Astrocyte (in vitro differentiated cells and primary cell): ENCODE measurements at regions not wholly inside any gene's neighbourhood (a gene's known extent, or its start where the extent isn't known, plus 50 kb on each side); places are given as distances from the start of the nearest gene placed in this dataset.

ENCODE experiments used
- DNase-seq: peaks from one replicate; pipeline ENCODE4 v3.0.0-alpha.2; 2010; ENCODE audit warnings: low read depth
- FAIRE-seq: peaks from 2 replicates; lab custom pipeline; 2011; peaks lifted over from hg19 to GRCh38; lab: Jason Lieb, UNC
- H2AFZ ChIP-seq: 2 replicates; pipeline ENCODE4 v1.6.0; 2012; ENCODE audit warnings: low read depth, low read length, inconsistent platforms
- H3K27ac ChIP-seq: 2 replicates; pipeline ENCODE4 v1.5.1; 2011; ENCODE audit warnings: low read depth, low read length, inconsistent platforms
- H3K27me3 ChIP-seq: 2 replicates; pipeline ENCODE4 v1.6.0; 2011; ENCODE audit warnings: low read length, inconsistent platforms; ENCODE audit not compliant: insufficient read depth
- H3K36me3 ChIP-seq: 2 replicates; pipeline ENCODE4 v1.5.1; 2011; ENCODE audit warnings: low read length, inconsistent platforms; ENCODE audit not compliant: insufficient read depth
- H3K4me1 ChIP-seq: 2 replicates; pipeline ENCODE4 v1.5.1; 2011; ENCODE audit warnings: low read length, inconsistent platforms; ENCODE audit not compliant: insufficient read depth
- H3K4me2 ChIP-seq: 2 replicates; pipeline ENCODE4 v1.6.0; 2012; ENCODE audit warnings: low read length, inconsistent platforms
- H3K4me3 ChIP-seq: 2 replicates; pipeline ENCODE4 v1.5.1; 2011; ENCODE audit warnings: low read depth, mild to moderate bottlenecking, low read length, inconsistent platforms; ENCODE audit not compliant: insufficient read depth
- H3K79me2 ChIP-seq: 2 replicates; pipeline ENCODE4 v1.6.0; 2012; ENCODE audit warnings: mild to moderate bottlenecking, low read length, inconsistent platforms; ENCODE audit not compliant: insufficient read depth
- H3K9ac ChIP-seq: 2 replicates; pipeline ENCODE4 v1.6.0; 2012; ENCODE audit warnings: mild to moderate bottlenecking, low read length, inconsistent platforms
- H3K9me3 ChIP-seq: 2 replicates; pipeline ENCODE4 v1.5.1; 2012; ENCODE audit warnings: low read depth, mild to moderate bottlenecking, low read length, inconsistent platforms; ENCODE audit not compliant: insufficient read depth
- H4K20me1 ChIP-seq: 2 replicates; pipeline ENCODE4 v1.6.0; 2012; ENCODE audit warnings: low read length, inconsistent platforms; ENCODE audit not compliant: insufficient read depth
- H3K27ac Mint-ChIP-seq: one replicate; pipeline ENCODE4 v1.8.0; 2021; ENCODE audit warnings: mild to moderate bottlenecking, mixed read lengths; ENCODE audit not compliant: unreplicated experiment
- H3K27me3 Mint-ChIP-seq: one replicate; pipeline ENCODE4 v1.8.0; 2021; ENCODE audit warnings: low read depth, mixed read lengths; ENCODE audit not compliant: unreplicated experiment
- H3K36me3 Mint-ChIP-seq: one replicate; pipeline ENCODE4 v1.8.0; 2021; ENCODE audit warnings: low read depth, mixed read lengths; ENCODE audit not compliant: unreplicated experiment
- H3K4me1 Mint-ChIP-seq: one replicate; pipeline ENCODE4 v1.8.0; 2021; ENCODE audit warnings: low read depth, mixed read lengths; ENCODE audit not compliant: unreplicated experiment
- H3K4me3 Mint-ChIP-seq: one replicate; pipeline ENCODE4 v1.8.0; 2021; ENCODE audit warnings: mild to moderate bottlenecking, moderate library complexity, mixed read lengths; ENCODE audit not compliant: unreplicated experiment
- H3K9me3 Mint-ChIP-seq: one replicate; pipeline ENCODE4 v1.8.0; 2021; ENCODE audit warnings: mild to moderate bottlenecking, mixed read lengths; ENCODE audit not compliant: unreplicated experiment
- CTCF ChIP-seq: IDR thresholded peaks from 2 replicates; pipeline ENCODE4 v1.5.1; 2011; ENCODE audit warnings: low read depth, mild to moderate bottlenecking, inconsistent platforms, low read length, moderate library complexity; ENCODE audit not compliant: insufficient read depth
- EZH2 ChIP-seq: IDR thresholded peaks from 2 replicates; pipeline ENCODE4 v1.6.1; 2012; ENCODE audit warnings: mild to moderate bottlenecking, low read length, inconsistent platforms; ENCODE audit not compliant: insufficient read depth

- Histone ChIP-seq H3K4me1 (no peaks in the 10 kb centered on the region), H2AFZ (no peak overlapping the region), H3K4me3 (no peak overlapping the region), H3K4me2 (no peak overlapping the region), H3K27ac (no peak overlapping the region), H3K79me2 (no peaks in the 10 kb centered on the region), H3K9me3 (peaks cover 4% of the 10 kb centered on the region), H3K27me3 (no peaks in the 10 kb centered on the region), H3K36me3 (no peaks in the 10 kb centered on the region), H4K20me1 (no peaks in the 10 kb centered on the region), H3K9ac (no peak overlapping the region)
- H3K4me1 Mint-ChIP-seq, result no peaks in the 10 kb centered on the region
- no peaks in the 10 kb centered on the region for H3K9me3 Mint-ChIP-seq
- H3K27ac Mint-ChIP-seq, result no peak overlapping the region
- no peak for TF ChIP-seq CTCF
- TF ChIP-seq EZH2, result no peak
- no peaks in the 10 kb centered on the region for H3K27me3 Mint-ChIP-seq
- no peaks in the 10 kb centered on the region for H3K36me3 Mint-ChIP-seq
- H3K4me3 Mint-ChIP-seq, result no peak overlapping the region
- DNase-seq (no peak), FAIRE-seq (no peak)
Measured at GRCh38 chr5:162558120-162558519, 490.5 kb downstream of the GABRG2 start.

GRCh38 chr5:162567644-162568043, 500.1 kb downstream of the GABRG2 start:
- Mint-ChIP-seq H3K36me3 (no peaks in the 10 kb centered on the region), H3K4me1 (no peaks in the 10 kb centered on the region), H3K9me3 (no peaks in the 10 kb centered on the region), H3K27ac (no peak overlapping the region), H3K27me3 (peaks cover 7% of the 10 kb centered on the region), H3K4me3 (no peak overlapping the region)
- Histone ChIP-seq H3K9me3 (peaks cover 4% of the 10 kb centered on the region), H2AFZ (no peak overlapping the region), H3K27ac (no peak overlapping the region), H3K9ac (no peak overlapping the region), H3K36me3 (no peaks in the 10 kb centered on the region), H3K4me2 (no peak overlapping the region), H3K4me3 (no peak overlapping the region), H3K4me1 (no peaks in the 10 kb centered on the region), H3K27me3 (no peaks in the 10 kb centered on the region), H4K20me1 (no peaks in the 10 kb centered on the region), H3K79me2 (no peaks in the 10 kb centered on the region)
- no peak for TF ChIP-seq CTCF
- TF ChIP-seq EZH2, result no peak
- FAIRE-seq (no peak), DNase-seq (no peak)

GRCh38 chr5:162573758-162574157, 506.2 kb downstream of the GABRG2 start:
- no peak for DNase-seq

More at GRCh38 chr5:162573758-162574157, 506.2 kb downstream of the GABRG2 start:
- no peak overlapping the region for H3K4me2 ChIP-seq
- H3K9ac ChIP-seq, result no peak overlapping the region
- H3K27me3 Mint-ChIP-seq, result no peaks in the 10 kb centered on the region
- no peak for FAIRE-seq
- H3K9me3 ChIP-seq, result no peaks in the 10 kb centered on the region
- H3K4me1 ChIP-seq, result no peaks in the 10 kb centered on the region
- no peaks in the 10 kb centered on the region for H3K79me2 ChIP-seq
- no peaks in the 10 kb centered on the region for H3K36me3 ChIP-seq
- H3K27me3 ChIP-seq, result no peaks in the 10 kb centered on the region
- no peaks in the 10 kb centered on the region for H4K20me1 ChIP-seq
- no peak overlapping the region for H2AFZ ChIP-seq
- no peak overlapping the region for H3K4me3 Mint-ChIP-seq
- H3K36me3 Mint-ChIP-seq, result no peaks in the 10 kb centered on the region
- no peak for TF ChIP-seq EZH2
- H3K9me3 Mint-ChIP-seq, result no peaks in the 10 kb centered on the region
- no peaks in the 10 kb centered on the region for H3K4me1 Mint-ChIP-seq
- no peak overlapping the region for H3K27ac Mint-ChIP-seq
- H3K4me3 ChIP-seq, result no peak overlapping the region
- no peak overlapping the region for H3K27ac ChIP-seq
